Astrocyte (in vitro differentiated cells and primary cell): ENCODE measurements at regions not wholly inside any gene's neighbourhood (a gene's known extent, or its start where the extent isn't known, plus 50 kb on each side); places are given as distances from the start of the nearest gene placed in this dataset.

Experiments
- CTCF ChIP-seq: IDR thresholded peaks from 2 replicates; pipeline ENCODE4 v1.5.1; 2011; ENCODE audit warnings: low read depth, mild to moderate bottlenecking, inconsistent platforms, low read length, moderate library complexity; ENCODE audit not compliant: insufficient read depth
- EZH2 ChIP-seq: IDR thresholded peaks from 2 replicates; pipeline ENCODE4 v1.6.1; 2012; ENCODE audit warnings: mild to moderate bottlenecking, low read length, inconsistent platforms; ENCODE audit not compliant: insufficient read depth

- TF ChIP-seq CTCF: no peak
- TF ChIP-seq EZH2: no peak
Measured at GRCh38 chr7:137146552-137147337, 196.8 kb downstream of the PTN start.
